ENCODE measurements at regions not wholly inside any gene's neighbourhood (a gene's known extent, or its start where the extent isn't known, plus 50 kb on each side); places are given as distances from the start of the nearest gene placed in this dataset.

DNA sequence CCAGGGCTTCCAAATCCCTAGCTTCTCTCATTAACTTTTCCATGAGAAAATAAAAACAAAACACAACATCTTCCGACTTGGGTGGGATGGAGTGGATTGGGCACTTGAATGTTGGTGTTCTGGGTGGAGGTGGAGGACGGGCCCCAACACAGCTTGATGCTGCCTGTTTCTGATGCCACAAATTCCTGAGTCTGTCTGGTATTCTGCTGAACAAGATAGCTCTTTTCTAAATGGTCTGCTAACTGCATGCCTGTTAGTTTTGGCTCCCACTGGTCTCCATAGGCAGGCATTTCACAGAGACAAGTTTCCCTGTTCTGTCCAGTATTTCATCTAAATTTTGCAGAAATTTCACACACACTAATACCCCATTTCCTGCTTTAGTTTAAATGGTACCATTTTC is 160.9 kb upstream of the FZD8 start:
- TF ChIP-seq CTCF (IDR thresholded peaks at IDR 0.05): no peak
- no peak for TF ChIP-seq EZH2 (IDR thresholded peaks at IDR 0.05; ENCODE audit: borderline replicate concordance, insufficient read depth, low read depth, low read length, poor library complexity, severe bottlenecking)

Data from B cell (primary cell).